ENCODE measurements at regions not wholly inside any gene's neighbourhood (a gene's known extent, or its start where the extent isn't known, plus 50 kb on each side); places are given as distances from the start of the nearest gene placed in this dataset.

DNA sequence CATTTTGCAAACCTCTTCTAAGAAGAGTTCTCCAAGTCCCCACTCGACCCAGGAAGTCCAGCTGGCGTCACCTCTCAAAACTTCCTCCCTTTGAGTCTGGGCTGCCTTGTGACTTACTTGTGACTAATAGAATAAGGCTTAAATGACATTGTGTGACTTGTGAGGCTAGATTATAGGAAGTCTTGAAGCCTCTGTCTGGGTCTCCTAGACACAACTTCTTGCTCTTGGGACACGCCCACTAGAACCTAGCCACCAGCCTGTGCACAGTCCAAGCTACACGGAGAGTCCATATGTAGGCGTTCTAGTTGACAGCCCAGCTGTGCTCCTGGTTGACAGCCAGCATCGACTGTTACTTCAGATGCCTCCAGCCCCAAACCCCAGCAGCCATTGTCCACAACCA is 66.7 kb upstream of the TANC2 start:
- no peak overlapping the region for H3K27ac ChIP-seq
- DNase-seq (ENCODE audit: low read depth in 1 of 2, low spot score in 1 of 2) = no peak
- H3K4me3 ChIP-seq = no peak overlapping the region
- no peaks in the 10 kb centered on the region for H3K36me3 ChIP-seq
- no peak for TF ChIP-seq CTCF (IDR thresholded peaks at IDR 0.05; ENCODE audit: low read depth, low read length)
- H3K4me1 ChIP-seq (ENCODE audit: low read depth) = peaks cover 23% of the 10 kb centered on the region
- no peaks in the 10 kb centered on the region for H3K27me3 ChIP-seq
- no peaks in the 10 kb centered on the region for H3K9me3 ChIP-seq (ENCODE audit: low read depth)

DNA sequence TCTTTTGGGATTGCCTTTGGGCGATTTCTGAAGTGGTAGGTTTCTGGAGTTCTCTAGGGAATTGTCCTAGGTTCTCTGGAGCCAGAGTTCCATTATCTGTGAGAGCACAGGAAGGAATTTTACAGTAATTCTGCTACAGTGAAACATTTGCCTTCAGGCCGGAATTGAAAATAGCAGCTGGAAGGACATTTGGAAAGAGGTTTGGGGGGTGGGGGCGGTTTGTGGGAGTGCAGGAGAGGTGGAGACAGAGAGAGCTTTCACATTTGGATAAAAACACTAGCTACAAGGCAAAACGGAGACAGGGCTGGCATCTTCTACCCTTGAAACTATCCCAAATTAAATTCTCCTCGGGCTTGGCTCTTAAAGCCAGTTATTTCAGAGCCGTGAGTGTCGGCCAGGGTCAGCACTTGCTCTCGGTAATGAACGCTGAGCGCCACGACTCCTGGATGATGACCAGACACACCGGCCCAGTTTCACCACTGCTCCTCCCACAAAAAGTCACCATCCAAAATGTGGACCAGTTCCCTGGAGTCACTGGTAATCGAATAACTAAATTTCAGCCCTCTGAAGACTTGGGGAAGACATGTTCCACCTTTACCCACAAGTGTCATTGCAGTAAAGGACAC is 67.7 kb upstream of the TANC2 start:
- Histone ChIP-seq H3K4me3 (no peak overlapping the region), H3K36me3 (no peaks in the 10 kb centered on the region), H3K27ac (peak overlapping the region; percentile 58), H3K27me3 (no peaks in the 10 kb centered on the region), H3K4me1 (ENCODE audit: low read depth) (peaks cover 25% of the 10 kb centered on the region), H3K9me3 (ENCODE audit: low read depth) (no peaks in the 10 kb centered on the region)
- TF ChIP-seq CTCF (IDR thresholded peaks at IDR 0.05; ENCODE audit: low read depth, low read length) = no peak
- peak in 1 of 2 donors; percentile 67 for DNase-seq (ENCODE audit: low read depth in 1 of 2, low spot score in 1 of 2)

DNA sequence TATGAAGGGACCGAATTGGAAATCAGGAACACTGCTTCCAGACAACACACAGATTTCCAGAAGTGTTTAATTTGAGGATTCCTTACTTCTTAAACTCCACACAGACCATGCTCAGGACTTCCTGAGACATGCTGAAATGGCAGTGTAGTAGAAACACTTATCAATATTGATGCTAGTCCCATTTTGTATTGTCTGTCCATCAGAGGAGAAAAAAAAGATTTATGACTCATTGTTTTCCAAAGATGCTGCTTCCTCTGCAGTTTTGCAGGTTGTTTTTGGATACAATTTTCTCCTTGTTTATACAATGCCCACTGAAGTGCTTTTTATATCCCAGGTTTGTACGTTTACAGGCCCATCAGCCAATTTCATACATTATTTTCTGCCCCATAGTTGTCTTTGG is 68.3 kb upstream of the TANC2 start:
- H3K27ac ChIP-seq = peak overlapping the region; percentile 58
- no peaks in the 10 kb centered on the region for H3K36me3 ChIP-seq
- H3K27me3 ChIP-seq = no peaks in the 10 kb centered on the region
- no peak for TF ChIP-seq CTCF (IDR thresholded peaks at IDR 0.05; ENCODE audit: low read depth, low read length)
- DNase-seq (ENCODE audit: low read depth in 1 of 2, low spot score in 1 of 2) = no peak
- no peak overlapping the region for H3K4me3 ChIP-seq
- peaks cover 31% of the 10 kb centered on the region for H3K4me1 ChIP-seq (ENCODE audit: low read depth)
- no peaks in the 10 kb centered on the region for H3K9me3 ChIP-seq (ENCODE audit: low read depth)

DNA sequence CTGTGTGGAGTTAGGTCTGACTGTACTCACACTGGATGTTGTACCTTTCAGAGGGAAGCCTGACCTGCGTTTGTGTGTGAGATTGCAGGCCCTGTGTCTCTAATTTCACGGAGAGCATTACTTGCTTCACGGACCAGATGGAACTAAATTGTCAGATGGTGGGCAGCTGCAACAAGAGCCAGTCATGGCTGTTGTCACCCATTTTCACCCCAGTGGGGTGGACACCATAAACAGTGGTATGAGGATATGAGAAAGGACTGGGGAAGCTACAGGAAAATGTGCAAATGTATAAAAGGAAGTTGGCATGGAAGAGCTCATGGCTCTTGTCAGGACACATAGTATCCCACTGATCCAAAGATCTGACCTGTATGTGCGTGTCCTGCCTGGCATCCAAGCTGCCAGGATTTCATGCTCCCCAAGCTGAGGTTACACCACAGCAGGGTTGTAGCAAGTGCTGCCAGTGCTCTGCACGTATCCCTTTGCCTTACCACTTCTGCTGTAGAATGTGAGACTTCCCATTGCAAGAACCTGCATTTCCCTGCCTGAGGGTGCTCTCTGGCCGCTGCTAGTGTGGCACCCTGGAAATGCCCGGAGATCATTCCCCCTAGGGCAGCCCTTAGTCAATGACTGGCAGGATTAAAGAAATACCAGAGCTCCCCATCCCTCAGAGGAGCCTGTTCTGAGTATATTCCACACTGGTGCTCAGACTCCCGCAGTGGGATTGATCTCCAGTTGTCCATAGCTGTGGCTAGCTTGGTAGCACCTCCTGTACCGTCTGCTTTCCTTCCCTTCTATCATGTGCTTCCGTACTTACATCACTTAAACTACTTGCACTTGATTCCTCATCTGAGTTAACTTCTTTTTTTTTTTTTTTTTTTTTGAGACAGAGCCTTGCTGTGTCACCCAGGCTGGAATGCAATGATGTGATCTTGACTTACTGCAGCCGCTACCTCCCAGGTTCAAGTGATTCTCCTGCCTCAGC is 70.4 kb upstream of the TANC2 start:
- H3K27ac ChIP-seq = peak overlapping the region; percentile 22
- H3K4me1 ChIP-seq (ENCODE audit: low read depth) = peaks cover 52% of the 10 kb centered on the region
- no peaks in the 10 kb centered on the region for H3K36me3 ChIP-seq
- H3K27me3 ChIP-seq = no peaks in the 10 kb centered on the region
- H3K4me3 ChIP-seq = no peak overlapping the region
- TF ChIP-seq CTCF (IDR thresholded peaks at IDR 0.05; ENCODE audit: low read depth, low read length) = no peak
- DNase-seq (ENCODE audit: low read depth in 1 of 2, low spot score in 1 of 2) = no peak
- H3K9me3 ChIP-seq (ENCODE audit: low read depth) = no peaks in the 10 kb centered on the region

DNA sequence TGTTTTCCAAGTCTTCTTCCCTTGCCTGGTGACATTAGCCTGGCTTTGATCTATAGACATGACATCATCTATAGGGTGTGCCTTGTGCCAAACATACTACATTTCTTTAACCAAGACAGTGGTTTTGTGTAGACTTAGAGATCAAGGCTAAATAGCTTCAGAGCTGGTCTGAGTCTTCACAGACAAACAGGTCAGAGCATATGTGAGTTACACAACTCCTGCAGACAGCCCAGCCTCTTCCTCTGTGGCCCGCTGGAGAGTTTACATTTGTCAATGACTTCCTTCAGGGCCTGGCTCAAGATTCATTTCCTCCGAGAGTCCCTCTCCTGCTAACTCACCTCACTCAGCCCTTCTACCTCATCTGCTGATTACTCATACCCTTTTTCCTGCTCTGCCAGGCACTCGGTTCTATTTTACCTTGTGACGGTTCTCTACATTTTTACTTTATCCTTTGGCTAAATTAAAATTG is 73.1 kb upstream of the TANC2 start:
- no peak for TF ChIP-seq CTCF (IDR thresholded peaks at IDR 0.05; ENCODE audit: low read depth, low read length)

More for the DNA sequence above, 73.1 kb upstream of the TANC2 start:
- Histone ChIP-seq H3K27me3 (no peaks in the 10 kb centered on the region), H3K27ac (peak overlapping the region; percentile 84), H3K4me1 (ENCODE audit: low read depth) (peaks cover 53% of the 10 kb centered on the region), H3K9me3 (ENCODE audit: low read depth) (no peaks in the 10 kb centered on the region), H3K4me3 (no peak overlapping the region), H3K36me3 (no peaks in the 10 kb centered on the region)
- DNase-seq (ENCODE audit: low read depth in 1 of 2, low spot score in 1 of 2) = peak in 1 of 2 donors; percentile 79

Measured in cardiac muscle cell (in vitro differentiated cells and primary cell).